WTC11 (cell line): ENCODE measurements at regions not wholly inside any gene's neighbourhood (a gene's known extent, or its start where the extent isn't known, plus 50 kb on each side); places are given as distances from the start of the nearest gene placed in this dataset.

Source experiments
- ATAC-seq: fragments of 200-7000 bp; cut with Tn5 transposase; 2 replicates; pipeline ENCODE4 v1.10.0; 2021; ENCODE audit warnings: mild to moderate bottlenecking, moderate library complexity
- CTCF ChIA-PET: fragments of 300-600 bp; sonication (Branson Sonifier 250); formaldehyde crosslinking; loops from one replicate; lab custom pipeline; 2021; ENCODE audit warnings: antibody characterized with exemption; lab: Charles Lee
- POLR2A ChIA-PET: fragments of 350-600 bp; sonication (Branson Sonifier 250); formaldehyde crosslinking; loops from one replicate; lab custom pipeline; 2021; ENCODE audit warnings: antibody characterized with exemption; lab: Charles Lee
- DNase-seq: peaks from one replicate; pipeline ENCODE4 v3.0.0; 2021; ENCODE audit warnings: low spot score
- H3K27ac Mint-ChIP-seq: 2 replicates; pipeline ENCODE4 v1.8.0; 2021; ENCODE audit warnings: mixed read lengths
- H3K27me3 Mint-ChIP-seq: 2 replicates; pipeline ENCODE4 v1.8.0; 2021; ENCODE audit warnings: low read depth, mild to moderate bottlenecking, moderate library complexity, mixed read lengths
- H3K36me3 Mint-ChIP-seq: 2 replicates; pipeline ENCODE4 v1.8.0; 2021; ENCODE audit warnings: mixed read lengths
- H3K4me1 Mint-ChIP-seq: 2 replicates; pipeline ENCODE4 v1.8.0; 2022; ENCODE audit warnings: mixed read lengths
- H3K4me3 Mint-ChIP-seq: 2 replicates; pipeline ENCODE4 v1.8.0; 2021; ENCODE audit warnings: mild to moderate bottlenecking, moderate library complexity, mixed read lengths
- H3K9me3 Mint-ChIP-seq: 2 replicates; pipeline ENCODE4 v1.8.0; 2021; ENCODE audit warnings: mixed read lengths
- CREB1 ChIP-seq: sonication (generic); formaldehyde crosslinking; IDR thresholded peaks from 2 replicates; pipeline ENCODE4 v1.8.0; 2023; ENCODE audit warnings: mild to moderate bottlenecking, missing genetic modification reagents
- ETV6 ChIP-seq: sonication (generic); formaldehyde crosslinking; IDR thresholded peaks from 2 replicates; pipeline ENCODE4 v1.8.1; 2022; ENCODE audit warnings: mild to moderate bottlenecking, missing genetic modification reagents
- FOXK1 ChIP-seq: sonication (generic); formaldehyde crosslinking; IDR thresholded peaks from 2 replicates; pipeline ENCODE4 v1.8.0; 2022; ENCODE audit warnings: mild to moderate bottlenecking, moderate library complexity, missing genetic modification reagents
- IRF2 ChIP-seq: sonication (generic); formaldehyde crosslinking; IDR thresholded peaks from 2 replicates; pipeline ENCODE4 v1.8.0; 2022; ENCODE audit warnings: low read depth, missing genetic modification reagents, borderline replicate concordance
- JUN ChIP-seq: sonication (generic); formaldehyde crosslinking; IDR thresholded peaks from 2 replicates; pipeline ENCODE4 v1.8.0; 2023; ENCODE audit warnings: mild to moderate bottlenecking, missing genetic modification reagents
- MXD4 ChIP-seq: fragments of 250-450 bp; sonication (Bioruptor Pico); IDR thresholded peaks from 2 replicates; pipeline ENCODE4 v1.8.0; 2021; ENCODE audit warnings: mild to moderate bottlenecking, moderate library complexity, borderline replicate concordance
- MYBL2 ChIP-seq: sonication (generic); formaldehyde crosslinking; IDR thresholded peaks from 2 replicates; pipeline ENCODE4 v1.8.1; 2023; ENCODE audit warnings: mild to moderate bottlenecking, moderate library complexity, missing genetic modification reagents
- NFYB ChIP-seq: sonication (generic); formaldehyde crosslinking; conservative IDR thresholded peaks from 2 replicates; pipeline ENCODE4 v1.8.0; 2022; ENCODE audit warnings: low read depth, missing genetic modification reagents
- OVOL2 ChIP-seq: fragments of 250-450 bp; sonication (Bioruptor Pico); IDR thresholded peaks from 2 replicates; pipeline ENCODE4 v1.9.0; 2021; ENCODE audit warnings: mild to moderate bottlenecking, borderline replicate concordance
- ZNF121 ChIP-seq: sonication (generic); formaldehyde crosslinking; IDR thresholded peaks from 2 replicates; pipeline ENCODE4 v1.8.0; 2023; ENCODE audit warnings: missing genetic modification reagents
- TF ChIP-seq, protein P1 (sequence below): sonication (generic); formaldehyde crosslinking; IDR thresholded peaks from 2 replicates; pipeline ENCODE4 v1.8.1; 2022; ENCODE audit warnings: low read depth, missing genetic modification reagents, borderline replicate concordance
- TF ChIP-seq, protein P2 (sequence below): sonication (generic); formaldehyde crosslinking; IDR thresholded peaks from 2 replicates; pipeline ENCODE4 v1.8.0; 2023; ENCODE audit warnings: missing genetic modification reagents
- TF ChIP-seq, protein P3 (sequence below): fragments of 250-450 bp; sonication (Bioruptor Pico); IDR thresholded peaks from 2 replicates; pipeline ENCODE4 v1.8.0; 2021; ENCODE audit warnings: mild to moderate bottlenecking
- TF ChIP-seq, protein P4 (sequence below): sonication (generic); formaldehyde crosslinking; IDR thresholded peaks from 2 replicates; pipeline ENCODE4 v1.8.1; 2023; ENCODE audit warnings: mild to moderate bottlenecking, missing genetic modification reagents, borderline replicate concordance
- TF ChIP-seq, protein P5 (sequence below): sonication (generic); formaldehyde crosslinking; conservative IDR thresholded peaks from 2 replicates; pipeline ENCODE4 v1.8.1; 2023; ENCODE audit warnings: mild to moderate bottlenecking, low read depth, missing genetic modification reagents, moderate library complexity
- TF ChIP-seq, protein P6 (sequence below): sonication (generic); formaldehyde crosslinking; IDR thresholded peaks from 2 replicates; pipeline ENCODE4 v1.8.0; 2023; ENCODE audit warnings: mild to moderate bottlenecking, missing genetic modification reagents
- TF ChIP-seq, protein P7 (sequence below): sonication (generic); formaldehyde crosslinking; IDR thresholded peaks from 2 replicates; pipeline ENCODE4 v1.8.0; 2022; ENCODE audit warnings: mild to moderate bottlenecking, missing genetic modification reagents
- TF ChIP-seq, protein P8 (sequence below): sonication (generic); formaldehyde crosslinking; IDR thresholded peaks from 2 replicates; pipeline ENCODE4 v1.8.1; 2023; ENCODE audit warnings: mild to moderate bottlenecking, missing genetic modification reagents
- TF ChIP-seq, protein P9 (sequence below): sonication (generic); formaldehyde crosslinking; IDR thresholded peaks from 2 replicates; pipeline ENCODE4 v1.8.1; 2022; ENCODE audit warnings: mild to moderate bottlenecking, moderate library complexity, missing genetic modification reagents
- TF ChIP-seq, protein P10 (sequence below): sonication (generic); formaldehyde crosslinking; conservative IDR thresholded peaks from 2 replicates; pipeline ENCODE4 v1.8.1; 2022; ENCODE audit warnings: mild to moderate bottlenecking, missing genetic modification reagents

DNA sequence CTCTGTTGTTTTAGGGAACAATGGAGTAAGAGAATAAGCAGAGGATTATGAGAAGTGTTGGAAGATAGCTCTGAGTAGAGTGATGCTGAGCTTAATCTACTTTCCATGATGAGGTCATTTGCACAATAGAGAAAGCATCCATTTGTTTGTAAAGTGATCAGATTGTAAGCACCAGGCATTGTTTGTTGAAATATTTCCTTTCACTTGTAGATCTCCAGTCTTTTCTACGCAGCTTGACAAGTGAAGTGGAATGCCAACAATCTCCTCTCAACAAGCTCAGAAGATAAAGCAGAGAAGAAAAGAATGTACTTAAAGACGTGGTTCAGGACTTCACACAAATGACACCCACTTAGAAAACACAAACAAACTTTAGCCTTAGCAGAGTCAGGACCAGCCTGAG lies 80.1 kb upstream of the MARCKS start:
- H3K27me3 Mint-ChIP-seq = peaks cover 91% of the 10 kb centered on the region
- POLR2A ChIA-PET = interaction anchor here (0.6 to 1.0 kb wide), 2 partner anchors 78 to 82 kb away, joined by 4 to 12 read pairs; no protein-coding TSS in a partner anchor
- TF ChIP-seq CREB1 (CRISPR knock-in tag) (no peak), ZNF121 (CRISPR knock-in tag) (no peak), MYBL2 (CRISPR knock-in tag) (no peak), OVOL2 (CRISPR knock-in tag) (no peak), FOXK1 (CRISPR knock-in tag) (peak; percentile 42; the same call in 1 of the 2 replicates), ETV6 (CRISPR knock-in tag) (no peak), NFYB (CRISPR knock-in tag) (no peak), JUN (CRISPR knock-in tag) (no peak), MXD4 (CRISPR knock-in tag) (no peak), IRF2 (CRISPR knock-in tag) (no peak)
- TF ChIP-seq, protein P1, sequence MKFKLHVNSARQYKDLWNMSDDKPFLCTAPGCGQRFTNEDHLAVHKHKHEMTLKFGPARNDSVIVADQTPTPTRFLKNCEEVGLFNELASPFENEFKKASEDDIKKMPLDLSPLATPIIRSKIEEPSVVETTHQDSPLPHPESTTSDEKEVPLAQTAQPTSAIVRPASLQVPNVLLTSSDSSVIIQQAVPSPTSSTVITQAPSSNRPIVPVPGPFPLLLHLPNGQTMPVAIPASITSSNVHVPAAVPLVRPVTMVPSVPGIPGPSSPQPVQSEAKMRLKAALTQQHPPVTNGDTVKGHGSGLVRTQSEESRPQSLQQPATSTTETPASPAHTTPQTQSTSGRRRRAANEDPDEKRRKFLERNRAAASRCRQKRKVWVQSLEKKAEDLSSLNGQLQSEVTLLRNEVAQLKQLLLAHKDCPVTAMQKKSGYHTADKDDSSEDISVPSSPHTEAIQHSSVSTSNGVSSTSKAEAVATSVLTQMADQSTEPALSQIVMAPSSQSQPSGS (CRISPR knock-in tag) = no peak
- TF ChIP-seq, protein P2, sequence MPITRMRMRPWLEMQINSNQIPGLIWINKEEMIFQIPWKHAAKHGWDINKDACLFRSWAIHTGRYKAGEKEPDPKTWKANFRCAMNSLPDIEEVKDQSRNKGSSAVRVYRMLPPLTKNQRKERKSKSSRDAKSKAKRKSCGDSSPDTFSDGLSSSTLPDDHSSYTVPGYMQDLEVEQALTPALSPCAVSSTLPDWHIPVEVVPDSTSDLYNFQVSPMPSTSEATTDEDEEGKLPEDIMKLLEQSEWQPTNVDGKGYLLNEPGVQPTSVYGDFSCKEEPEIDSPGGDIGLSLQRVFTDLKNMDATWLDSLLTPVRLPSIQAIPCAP (CRISPR knock-in tag) = no peak
- TF ChIP-seq, protein P3, sequence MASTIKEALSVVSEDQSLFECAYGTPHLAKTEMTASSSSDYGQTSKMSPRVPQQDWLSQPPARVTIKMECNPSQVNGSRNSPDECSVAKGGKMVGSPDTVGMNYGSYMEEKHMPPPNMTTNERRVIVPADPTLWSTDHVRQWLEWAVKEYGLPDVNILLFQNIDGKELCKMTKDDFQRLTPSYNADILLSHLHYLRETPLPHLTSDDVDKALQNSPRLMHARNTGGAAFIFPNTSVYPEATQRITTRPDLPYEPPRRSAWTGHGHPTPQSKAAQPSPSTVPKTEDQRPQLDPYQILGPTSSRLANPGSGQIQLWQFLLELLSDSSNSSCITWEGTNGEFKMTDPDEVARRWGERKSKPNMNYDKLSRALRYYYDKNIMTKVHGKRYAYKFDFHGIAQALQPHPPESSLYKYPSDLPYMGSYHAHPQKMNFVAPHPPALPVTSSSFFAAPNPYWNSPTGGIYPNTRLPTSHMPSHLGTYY (CRISPR knock-in tag) = no peak
- TF ChIP-seq, protein P4, sequence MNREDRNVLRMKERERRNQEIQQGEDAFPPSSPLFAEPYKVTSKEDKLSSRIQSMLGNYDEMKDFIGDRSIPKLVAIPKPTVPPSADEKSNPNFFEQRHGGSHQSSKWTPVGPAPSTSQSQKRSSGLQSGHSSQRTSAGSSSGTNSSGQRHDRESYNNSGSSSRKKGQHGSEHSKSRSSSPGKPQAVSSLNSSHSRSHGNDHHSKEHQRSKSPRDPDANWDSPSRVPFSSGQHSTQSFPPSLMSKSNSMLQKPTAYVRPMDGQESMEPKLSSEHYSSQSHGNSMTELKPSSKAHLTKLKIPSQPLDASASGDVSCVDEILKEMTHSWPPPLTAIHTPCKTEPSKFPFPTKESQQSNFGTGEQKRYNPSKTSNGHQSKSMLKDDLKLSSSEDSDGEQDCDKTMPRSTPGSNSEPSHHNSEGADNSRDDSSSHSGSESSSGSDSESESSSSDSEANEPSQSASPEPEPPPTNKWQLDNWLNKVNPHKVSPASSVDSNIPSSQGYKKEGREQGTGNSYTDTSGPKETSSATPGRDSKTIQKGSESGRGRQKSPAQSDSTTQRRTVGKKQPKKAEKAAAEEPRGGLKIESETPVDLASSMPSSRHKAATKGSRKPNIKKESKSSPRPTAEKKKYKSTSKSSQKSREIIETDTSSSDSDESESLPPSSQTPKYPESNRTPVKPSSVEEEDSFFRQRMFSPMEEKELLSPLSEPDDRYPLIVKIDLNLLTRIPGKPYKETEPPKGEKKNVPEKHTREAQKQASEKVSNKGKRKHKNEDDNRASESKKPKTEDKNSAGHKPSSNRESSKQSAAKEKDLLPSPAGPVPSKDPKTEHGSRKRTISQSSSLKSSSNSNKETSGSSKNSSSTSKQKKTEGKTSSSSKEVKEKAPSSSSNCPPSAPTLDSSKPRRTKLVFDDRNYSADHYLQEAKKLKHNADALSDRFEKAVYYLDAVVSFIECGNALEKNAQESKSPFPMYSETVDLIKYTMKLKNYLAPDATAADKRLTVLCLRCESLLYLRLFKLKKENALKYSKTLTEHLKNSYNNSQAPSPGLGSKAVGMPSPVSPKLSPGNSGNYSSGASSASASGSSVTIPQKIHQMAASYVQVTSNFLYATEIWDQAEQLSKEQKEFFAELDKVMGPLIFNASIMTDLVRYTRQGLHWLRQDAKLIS = no peak
- TF ChIP-seq, protein P5, sequence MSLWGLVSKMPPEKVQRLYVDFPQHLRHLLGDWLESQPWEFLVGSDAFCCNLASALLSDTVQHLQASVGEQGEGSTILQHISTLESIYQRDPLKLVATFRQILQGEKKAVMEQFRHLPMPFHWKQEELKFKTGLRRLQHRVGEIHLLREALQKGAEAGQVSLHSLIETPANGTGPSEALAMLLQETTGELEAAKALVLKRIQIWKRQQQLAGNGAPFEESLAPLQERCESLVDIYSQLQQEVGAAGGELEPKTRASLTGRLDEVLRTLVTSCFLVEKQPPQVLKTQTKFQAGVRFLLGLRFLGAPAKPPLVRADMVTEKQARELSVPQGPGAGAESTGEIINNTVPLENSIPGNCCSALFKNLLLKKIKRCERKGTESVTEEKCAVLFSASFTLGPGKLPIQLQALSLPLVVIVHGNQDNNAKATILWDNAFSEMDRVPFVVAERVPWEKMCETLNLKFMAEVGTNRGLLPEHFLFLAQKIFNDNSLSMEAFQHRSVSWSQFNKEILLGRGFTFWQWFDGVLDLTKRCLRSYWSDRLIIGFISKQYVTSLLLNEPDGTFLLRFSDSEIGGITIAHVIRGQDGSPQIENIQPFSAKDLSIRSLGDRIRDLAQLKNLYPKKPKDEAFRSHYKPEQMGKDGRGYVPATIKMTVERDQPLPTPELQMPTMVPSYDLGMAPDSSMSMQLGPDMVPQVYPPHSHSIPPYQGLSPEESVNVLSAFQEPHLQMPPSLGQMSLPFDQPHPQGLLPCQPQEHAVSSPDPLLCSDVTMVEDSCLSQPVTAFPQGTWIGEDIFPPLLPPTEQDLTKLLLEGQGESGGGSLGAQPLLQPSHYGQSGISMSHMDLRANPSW = no peak
- TF ChIP-seq, protein P6, sequence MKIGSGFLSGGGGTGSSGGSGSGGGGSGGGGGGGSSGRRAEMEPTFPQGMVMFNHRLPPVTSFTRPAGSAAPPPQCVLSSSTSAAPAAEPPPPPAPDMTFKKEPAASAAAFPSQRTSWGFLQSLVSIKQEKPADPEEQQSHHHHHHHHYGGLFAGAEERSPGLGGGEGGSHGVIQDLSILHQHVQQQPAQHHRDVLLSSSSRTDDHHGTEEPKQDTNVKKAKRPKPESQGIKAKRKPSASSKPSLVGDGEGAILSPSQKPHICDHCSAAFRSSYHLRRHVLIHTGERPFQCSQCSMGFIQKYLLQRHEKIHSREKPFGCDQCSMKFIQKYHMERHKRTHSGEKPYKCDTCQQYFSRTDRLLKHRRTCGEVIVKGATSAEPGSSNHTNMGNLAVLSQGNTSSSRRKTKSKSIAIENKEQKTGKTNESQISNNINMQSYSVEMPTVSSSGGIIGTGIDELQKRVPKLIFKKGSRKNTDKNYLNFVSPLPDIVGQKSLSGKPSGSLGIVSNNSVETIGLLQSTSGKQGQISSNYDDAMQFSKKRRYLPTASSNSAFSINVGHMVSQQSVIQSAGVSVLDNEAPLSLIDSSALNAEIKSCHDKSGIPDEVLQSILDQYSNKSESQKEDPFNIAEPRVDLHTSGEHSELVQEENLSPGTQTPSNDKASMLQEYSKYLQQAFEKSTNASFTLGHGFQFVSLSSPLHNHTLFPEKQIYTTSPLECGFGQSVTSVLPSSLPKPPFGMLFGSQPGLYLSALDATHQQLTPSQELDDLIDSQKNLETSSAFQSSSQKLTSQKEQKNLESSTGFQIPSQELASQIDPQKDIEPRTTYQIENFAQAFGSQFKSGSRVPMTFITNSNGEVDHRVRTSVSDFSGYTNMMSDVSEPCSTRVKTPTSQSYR = no peak
- TF ChIP-seq, protein P7, sequence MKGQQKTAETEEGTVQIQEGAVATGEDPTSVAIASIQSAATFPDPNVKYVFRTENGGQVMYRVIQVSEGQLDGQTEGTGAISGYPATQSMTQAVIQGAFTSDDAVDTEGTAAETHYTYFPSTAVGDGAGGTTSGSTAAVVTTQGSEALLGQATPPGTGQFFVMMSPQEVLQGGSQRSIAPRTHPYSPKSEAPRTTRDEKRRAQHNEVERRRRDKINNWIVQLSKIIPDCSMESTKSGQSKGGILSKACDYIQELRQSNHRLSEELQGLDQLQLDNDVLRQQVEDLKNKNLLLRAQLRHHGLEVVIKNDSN (CRISPR knock-in tag) = no peak
- TF ChIP-seq, protein P8, sequence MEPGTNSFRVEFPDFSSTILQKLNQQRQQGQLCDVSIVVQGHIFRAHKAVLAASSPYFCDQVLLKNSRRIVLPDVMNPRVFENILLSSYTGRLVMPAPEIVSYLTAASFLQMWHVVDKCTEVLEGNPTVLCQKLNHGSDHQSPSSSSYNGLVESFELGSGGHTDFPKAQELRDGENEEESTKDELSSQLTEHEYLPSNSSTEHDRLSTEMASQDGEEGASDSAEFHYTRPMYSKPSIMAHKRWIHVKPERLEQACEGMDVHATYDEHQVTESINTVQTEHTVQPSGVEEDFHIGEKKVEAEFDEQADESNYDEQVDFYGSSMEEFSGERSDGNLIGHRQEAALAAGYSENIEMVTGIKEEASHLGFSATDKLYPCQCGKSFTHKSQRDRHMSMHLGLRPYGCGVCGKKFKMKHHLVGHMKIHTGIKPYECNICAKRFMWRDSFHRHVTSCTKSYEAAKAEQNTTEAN (CRISPR knock-in tag) = no peak
- TF ChIP-seq, protein P9, sequence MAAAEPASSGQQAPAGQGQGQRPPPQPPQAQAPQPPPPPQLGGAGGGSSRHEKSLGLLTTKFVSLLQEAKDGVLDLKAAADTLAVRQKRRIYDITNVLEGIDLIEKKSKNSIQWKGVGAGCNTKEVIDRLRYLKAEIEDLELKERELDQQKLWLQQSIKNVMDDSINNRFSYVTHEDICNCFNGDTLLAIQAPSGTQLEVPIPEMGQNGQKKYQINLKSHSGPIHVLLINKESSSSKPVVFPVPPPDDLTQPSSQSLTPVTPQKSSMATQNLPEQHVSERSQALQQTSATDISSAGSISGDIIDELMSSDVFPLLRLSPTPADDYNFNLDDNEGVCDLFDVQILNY = no peak
- TF ChIP-seq, protein P10, sequence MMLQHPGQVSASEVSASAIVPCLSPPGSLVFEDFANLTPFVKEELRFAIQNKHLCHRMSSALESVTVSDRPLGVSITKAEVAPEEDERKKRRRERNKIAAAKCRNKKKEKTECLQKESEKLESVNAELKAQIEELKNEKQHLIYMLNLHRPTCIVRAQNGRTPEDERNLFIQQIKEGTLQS (CRISPR knock-in tag) = no peak

More for the DNA sequence above, 80.1 kb upstream of the MARCKS start:
- DNase-seq = no peak
- Mint-ChIP-seq H3K4me3 (no peak overlapping the region), H3K36me3 (no peaks in the 10 kb centered on the region), H3K9me3 (no peaks in the 10 kb centered on the region), H3K4me1 (peaks cover 22% of the 10 kb centered on the region), H3K27ac (peak overlapping the region; percentile 12)
- CTCF ChIA-PET = interaction anchor here (0.6 to 2.2 kb wide), 6 partner anchors 10 to 470 kb away, joined by 3 to 19 read pairs (median 3); no protein-coding TSS in a partner anchor
- peak; percentile 81 for ATAC-seq
